ENCODE measurements at regions not wholly inside any gene's neighbourhood (a gene's known extent, or its start where the extent isn't known, plus 50 kb on each side); places are given as distances from the start of the nearest gene placed in this dataset.

- DNase-seq (ENCODE audit: low read depth) (peak; percentile 28), FAIRE-seq (no peak)
- TF ChIP-seq EZH2 (IDR thresholded peaks at IDR 0.05; ENCODE audit: insufficient read depth, low read length) = no peak
- H3K27ac ChIP-seq (ENCODE audit: low read depth, low read length) = no peak overlapping the region
- no peaks in the 10 kb centered on the region for H3K36me3 ChIP-seq (ENCODE audit: insufficient read depth, low read length)
- Mint-ChIP-seq H3K36me3 (ENCODE audit: low read depth, unreplicated experiment) (no peaks in the 10 kb centered on the region), H3K27me3 (ENCODE audit: low read depth, unreplicated experiment) (peaks cover 3% of the 10 kb centered on the region), H3K27ac (ENCODE audit: unreplicated experiment) (no peak overlapping the region), H3K4me3 (ENCODE audit: unreplicated experiment) (no peak overlapping the region), H3K4me1 (ENCODE audit: low read depth, unreplicated experiment) (no peaks in the 10 kb centered on the region), H3K9me3 (ENCODE audit: unreplicated experiment) (peaks cover 11% of the 10 kb centered on the region)
- H3K4me2 ChIP-seq (ENCODE audit: low read length) = no peak overlapping the region
- no peak overlapping the region for H3K4me3 ChIP-seq (ENCODE audit: insufficient read depth, low read depth, low read length)
- H3K4me1 ChIP-seq (ENCODE audit: insufficient read depth, low read length) = peaks cover 9% of the 10 kb centered on the region
- H2AFZ ChIP-seq (ENCODE audit: low read depth, low read length) = no peak overlapping the region
- H3K9me3 ChIP-seq (ENCODE audit: insufficient read depth, low read depth, low read length) = no peaks in the 10 kb centered on the region
- no peaks in the 10 kb centered on the region for H4K20me1 ChIP-seq (ENCODE audit: insufficient read depth, low read length)
- H3K79me2 ChIP-seq (ENCODE audit: insufficient read depth, low read length) = no peaks in the 10 kb centered on the region
- no peaks in the 10 kb centered on the region for H3K27me3 ChIP-seq (ENCODE audit: insufficient read depth, low read length)
- H3K9ac ChIP-seq (ENCODE audit: low read length) = no peak overlapping the region
Measured at GRCh38 chr6:147947521-147947920, 395.1 kb upstream of the SASH1 start.

GRCh38 chr6:147949981-147950622, 392.5 kb upstream of the SASH1 start:
- H3K36me3 ChIP-seq (ENCODE audit: insufficient read depth, low read length) = no peaks in the 10 kb centered on the region
- H3K4me3 Mint-ChIP-seq (ENCODE audit: unreplicated experiment) = no peak overlapping the region
- H3K9me3 ChIP-seq (ENCODE audit: insufficient read depth, low read depth, low read length) = no peaks in the 10 kb centered on the region
- H4K20me1 ChIP-seq (ENCODE audit: insufficient read depth, low read length) = no peaks in the 10 kb centered on the region
- FAIRE-seq = no peak
- H3K4me1 Mint-ChIP-seq (ENCODE audit: low read depth, unreplicated experiment) = no peaks in the 10 kb centered on the region
- no peaks in the 10 kb centered on the region for H3K36me3 Mint-ChIP-seq (ENCODE audit: low read depth, unreplicated experiment)
- peak overlapping the region; percentile 42 for H3K4me2 ChIP-seq (ENCODE audit: low read length)
- H3K9me3 Mint-ChIP-seq (ENCODE audit: unreplicated experiment) = peaks cover 4% of the 10 kb centered on the region
- H3K9ac ChIP-seq (ENCODE audit: low read length) = no peak overlapping the region
- H3K79me2 ChIP-seq (ENCODE audit: insufficient read depth, low read length) = no peaks in the 10 kb centered on the region
- no peaks in the 10 kb centered on the region for H3K27me3 Mint-ChIP-seq (ENCODE audit: low read depth, unreplicated experiment)
- DNase-seq (ENCODE audit: low read depth) = peak; percentile 29
- no peak overlapping the region for H2AFZ ChIP-seq (ENCODE audit: low read depth, low read length)
- peaks cover 9% of the 10 kb centered on the region for H3K4me1 ChIP-seq (ENCODE audit: insufficient read depth, low read length)
- H3K27me3 ChIP-seq (ENCODE audit: insufficient read depth, low read length) = no peaks in the 10 kb centered on the region
- no peak overlapping the region for H3K27ac Mint-ChIP-seq (ENCODE audit: unreplicated experiment)
- no peak overlapping the region for H3K27ac ChIP-seq (ENCODE audit: low read depth, low read length)
- TF ChIP-seq EZH2 (IDR thresholded peaks at IDR 0.05; ENCODE audit: insufficient read depth, low read length) (no peak), CTCF (IDR thresholded peaks at IDR 0.05; ENCODE audit: insufficient read depth, low read depth, low read length) (no peak)
- H3K4me3 ChIP-seq (ENCODE audit: insufficient read depth, low read depth, low read length) = no peak overlapping the region

- no peak overlapping the region for H2AFZ ChIP-seq (ENCODE audit: low read depth, low read length)
Measured at GRCh38 chr6:147950623-147950987, 392.0 kb upstream of the SASH1 start.

More at GRCh38 chr6:147950623-147950987, 392.0 kb upstream of the SASH1 start:
- no peaks in the 10 kb centered on the region for H3K4me1 Mint-ChIP-seq (ENCODE audit: low read depth, unreplicated experiment)
- H3K9ac ChIP-seq (ENCODE audit: low read length) = no peak overlapping the region
- no peaks in the 10 kb centered on the region for H4K20me1 ChIP-seq (ENCODE audit: insufficient read depth, low read length)
- H3K36me3 ChIP-seq (ENCODE audit: insufficient read depth, low read length) = no peaks in the 10 kb centered on the region
- H3K79me2 ChIP-seq (ENCODE audit: insufficient read depth, low read length) = no peaks in the 10 kb centered on the region
- no peaks in the 10 kb centered on the region for H3K36me3 Mint-ChIP-seq (ENCODE audit: low read depth, unreplicated experiment)
- H3K27me3 Mint-ChIP-seq (ENCODE audit: low read depth, unreplicated experiment) = no peaks in the 10 kb centered on the region
- no peaks in the 10 kb centered on the region for H3K27me3 ChIP-seq (ENCODE audit: insufficient read depth, low read length)
- peak overlapping the region; percentile 42 for H3K4me2 ChIP-seq (ENCODE audit: low read length)
- no peak overlapping the region for H3K4me3 ChIP-seq (ENCODE audit: insufficient read depth, low read depth, low read length)
- H3K27ac Mint-ChIP-seq (ENCODE audit: unreplicated experiment) = no peak overlapping the region
- DNase-seq (ENCODE audit: low read depth) (peak; percentile 42), FAIRE-seq (no peak)
- H3K9me3 Mint-ChIP-seq (ENCODE audit: unreplicated experiment) = peaks cover 1% of the 10 kb centered on the region
- peaks cover 9% of the 10 kb centered on the region for H3K4me1 ChIP-seq (ENCODE audit: insufficient read depth, low read length)
- no peaks in the 10 kb centered on the region for H3K9me3 ChIP-seq (ENCODE audit: insufficient read depth, low read depth, low read length)
- no peak for TF ChIP-seq EZH2 (IDR thresholded peaks at IDR 0.05; ENCODE audit: insufficient read depth, low read length)
- no peak for TF ChIP-seq CTCF (IDR thresholded peaks at IDR 0.05; ENCODE audit: insufficient read depth, low read depth, low read length)
- H3K27ac ChIP-seq (ENCODE audit: low read depth, low read length) = no peak overlapping the region
- no peak overlapping the region for H3K4me3 Mint-ChIP-seq (ENCODE audit: unreplicated experiment)

Measured in astrocyte (in vitro differentiated cells and primary cell).